K562 (cell line): ENCODE measurements at regions not wholly inside any gene's neighbourhood (a gene's known extent, or its start where the extent isn't known, plus 50 kb on each side); places are given as distances from the start of the nearest gene placed in this dataset.

Experiments
- ATAC-seq: fragments of 200-7000 bp; cut with Tn5 transposase; 3 replicates; pipeline ENCODE4 v1.9.1; 2020; ENCODE audit warnings: moderate library complexity
- BruUV-seq: library from RNA; stranded (reverse); fragments of 400-500 nt; replicated peaks from 2 replicates; lab custom pipeline; 2021; lab: Mats Ljungman, UMichigan
- CTCF ChIA-PET: fragments of 300-600 bp; formaldehyde crosslinking; extraction: SDS; loops from one replicate; lab custom pipeline; 2021; ENCODE audit warnings: low intra/inter-chr PET ratio; lab: Yijun Ruan, JAX
- POLR2A ChIA-PET: fragments of 300-600, 350-650 bp; sonication (Branson Sonifier 250); formaldehyde crosslinking; extraction: SDS; loops from one replicate; lab custom pipeline; 2021; ENCODE audit warnings: antibody characterized with exemption, inconsistent platforms; lab: Yijun Ruan, JAX
- DNase-seq, 4 experiments: peaks; one replicate each; pipeline versions ENCODE4 v3.0.0 to v3.0.0-alpha.2; 2011 to 2018; ENCODE audit warnings: low spot score in 3 of 4, mixed read lengths in 3 of 4; ENCODE audit errors: extremely low read depth in 1 of 4
- FAIRE-seq: peaks from 2 replicates; lab custom pipeline; 2011; peaks lifted over from hg19 to GRCh38; lab: Jason Lieb, UNC
- H2AFZ ChIP-seq: 2 replicates; pipeline ENCODE4 v1.6.0; 2011; ENCODE audit warnings: low read depth, low read length, control low read depth, inconsistent platforms
- H3K27ac ChIP-seq: fragments of 200-600 bp; 3 replicates; pipeline ENCODE4 v1.8.0; 2011; ENCODE audit warnings: low read depth, mild to moderate bottlenecking, control low read depth, inconsistent platforms, low read length, moderate library complexity, mixed read lengths; ENCODE audit errors: extremely low read depth
- H3K27me3 ChIP-seq, 2 experiments: fragments of 300-600 bp in 1 of 2; 2 replicates in 1 of 2; 3 replicates in 1 of 2; pipeline versions ENCODE4 v1.6.0 to v1.8.0; 2011; ENCODE audit warnings: inconsistent platforms in 2 of 2, low read length in 2 of 2, mild to moderate bottlenecking in 1 of 2, mixed read lengths in 1 of 2, moderate library complexity in 1 of 2; ENCODE audit not compliant: control insufficient read depth in 2 of 2, insufficient read depth in 2 of 2
- H3K36me3 ChIP-seq: fragments of 300-600 bp; 3 replicates; pipeline ENCODE4 v1.8.0; 2011; ENCODE audit warnings: mild to moderate bottlenecking, low read length, inconsistent platforms; ENCODE audit not compliant: control insufficient read depth, insufficient read depth
- H3K4me1 ChIP-seq, 2 experiments: fragments of 200-600 bp in 1 of 2; replicated peaks in 1 of 2; 2 replicates in 1 of 2; 3 replicates in 1 of 2; pipeline versions ENCODE4 v1.5.1 to v1.8.0; 2011; ENCODE audit warnings: inconsistent platforms in 2 of 2, low read length in 2 of 2, mild to moderate bottlenecking in 1 of 2, mixed read lengths in 1 of 2, moderate library complexity in 1 of 2; ENCODE audit not compliant: control insufficient read depth in 2 of 2, insufficient read depth in 2 of 2
- H3K4me2 ChIP-seq: 2 replicates; pipeline ENCODE4 v1.6.1; 2011; ENCODE audit warnings: low read length, control low read depth, inconsistent platforms, mixed read lengths; ENCODE audit not compliant: insufficient read depth
- H3K4me3 ChIP-seq: fragments of 200-600 bp; sonication (generic), shearing (Covaris generic); 2 replicates; pipeline ENCODE4 v1.5.1; 2016; ENCODE audit warnings: control low read depth, inconsistent platforms
- H3K79me2 ChIP-seq: fragments of 200-600 bp; 3 replicates; pipeline ENCODE4 v1.8.0; 2011; ENCODE audit warnings: low read length, inconsistent platforms; ENCODE audit not compliant: control insufficient read depth, insufficient read depth
- H3K9ac ChIP-seq, 2 experiments: 2 replicates each; pipeline versions ENCODE4 v1.6.0 to v1.6.1; 2011; ENCODE audit warnings: low read depth in 2 of 2, low read length in 2 of 2, control low read depth in 1 of 2, inconsistent platforms in 1 of 2, mild to moderate bottlenecking in 1 of 2, mixed read lengths in 1 of 2; ENCODE audit not compliant: insufficient read depth in 1 of 2
- H3K9me1 ChIP-seq: one replicate; pipeline ENCODE4 v1.6.0; 2011; ENCODE audit warnings: inconsistent platforms, mild to moderate bottlenecking, low read length, moderate library complexity; ENCODE audit not compliant: control insufficient read depth, insufficient read depth
- H3K9me3 ChIP-seq: replicated peaks from 2 replicates; pipeline ENCODE4 v1.5.1; 2011; ENCODE audit warnings: low read depth, low read length, inconsistent platforms; ENCODE audit not compliant: control insufficient read depth, insufficient read depth
- H4K20me1 ChIP-seq: replicated peaks from 2 replicates; pipeline ENCODE4 v1.6.1; 2011; ENCODE audit warnings: low read length, inconsistent platforms, mixed read lengths; ENCODE audit not compliant: control insufficient read depth, insufficient read depth
- ASH1L ChIP-seq: fragments of 450-650 bp; IDR thresholded peaks from 2 replicates; pipeline ENCODE4 v1.6.1; 2018; ENCODE audit warnings: borderline replicate concordance, mild to moderate bottlenecking, low read depth; ENCODE audit not compliant: partially characterized antibody
- ATF2 ChIP-seq: sonication (generic); formaldehyde crosslinking; IDR thresholded peaks from 2 replicates; pipeline ENCODE4 v1.8.1; 2022; ENCODE audit warnings: missing genetic modification reagents
- MECOM ChIP-seq: fragments of 250-450 bp; sonication (Bioruptor Pico); IDR thresholded peaks from 2 replicates; pipeline ENCODE4 v1.8.0; 2022; ENCODE audit warnings: inconsistent platforms
- NCOA6 ChIP-seq: fragments of 450-650 bp; IDR thresholded peaks from 2 replicates; pipeline ENCODE4 v1.6.1; 2017; ENCODE audit warnings: mild to moderate bottlenecking
- ZBTB34 ChIP-seq: fragments of 250-450 bp; sonication (Bioruptor Pico); IDR thresholded peaks from 2 replicates; pipeline ENCODE4 v1.8.0; 2021; ENCODE audit warnings: mild to moderate bottlenecking, moderate library complexity
- WGBS: fragments of 100-300 bp; shearing (Covaris generic); methylation state at CpG from one replicate; pipeline ENCODE4 v1.1.6; 2016; ENCODE audit warnings: low coverage, mixed read lengths; ENCODE audit not compliant: insufficient coverage; ENCODE audit errors: missing lambda C conversion rate; 5-methylcytosine and 5-hydroxymethylcytosine counted together
- in situ Hi-C: fragments of 300-500 bp; cut with MboI; formaldehyde crosslinking; loops from 4 replicates; pipeline ENCODE4 v1.15.0; 2018; ENCODE audit warnings: inconsistent platforms, mixed read lengths
- intact Hi-C: fragments of 100-400 bp; cut with micrococcal nuclease; formaldehyde crosslinking; loops from 2 replicates; pipeline ENCODE4 v1.14.2; 2022

- H3K27me3 ChIP-seq = no peaks in the 10 kb centered on the region
- H3K4me3 ChIP-seq = no peak overlapping the region
- POLR2A ChIA-PET = no interaction called here
- no peaks in the 10 kb centered on the region for H3K36me3 ChIP-seq
- DNase-seq = no peak
- no peaks in the 10 kb centered on the region for H3K4me1 ChIP-seq
- no peak overlapping the region for H3K27ac ChIP-seq
- intact Hi-C loops = no loop called here
- no peaks in the 10 kb centered on the region for H3K79me2 ChIP-seq
- 5% methylated on average over 1 of the region's 1 CpG for WGBS
- H3K9ac ChIP-seq = no peak overlapping the region
- in situ Hi-C loops = no loop called here
- H3K4me2 ChIP-seq = no peak overlapping the region
- no peak for FAIRE-seq
- no peaks in the 10 kb centered on the region for H3K9me1 ChIP-seq
- no peaks in the 10 kb centered on the region for H3K9me3 ChIP-seq
- H2AFZ ChIP-seq = no peak overlapping the region
- CTCF ChIA-PET = no interaction called here
- TF ChIP-seq ATF2 (CRISPR knock-in tag) (no peak), ZBTB34 (CRISPR knock-in tag) (no peak), NCOA6 (no peak), ASH1L (no peak), MECOM (CRISPR knock-in tag) (no peak)
- TF ChIP-seq, all 486 proteins: peak for 0
- H4K20me1 ChIP-seq = no peaks in the 10 kb centered on the region
- no TSS peak for BruUV-seq
- ATAC-seq = no peak
Measured at GRCh38 chr1:208942394-208943130, 641.0 kb upstream of the CAMK1G start.
